NCI-H1417 (cell line): ENCODE measurements at regions not wholly inside any gene's neighbourhood (a gene's known extent, or its start where the extent isn't known, plus 50 kb on each side); places are given as distances from the start of the nearest gene placed in this dataset.
"Not testable (repeated sequence)": the region's sequence is repeated elsewhere in the genome, so short reads cannot be mapped to it uniquely, and the experiment has no call there.

ENCODE experiments used
- DNase-seq, 3 experiments: peaks; one replicate each; lab custom pipeline; 2025; lab: John Stamatoyannopoulos, UW

DNA sequence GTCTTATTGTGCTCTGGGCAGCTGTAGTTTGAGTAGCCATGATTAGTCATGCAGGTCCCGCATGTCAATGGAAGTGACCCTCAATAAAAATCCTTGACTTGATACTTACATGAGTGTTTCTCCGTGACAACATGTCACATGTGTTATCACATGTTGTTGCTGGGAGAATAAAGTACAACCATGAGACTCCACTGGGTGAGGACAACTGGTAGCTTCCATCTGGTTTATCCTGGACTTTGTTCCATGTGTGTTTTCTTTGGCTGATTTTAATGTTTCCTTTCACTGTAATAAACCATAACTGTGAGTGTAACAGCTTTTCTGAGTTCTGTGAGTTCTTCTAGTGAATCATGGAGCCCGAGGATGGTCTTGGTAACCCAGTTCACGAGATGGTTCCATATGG is 63.1 kb upstream of the NDN start:
- no peak for DNase-seq

DNA sequence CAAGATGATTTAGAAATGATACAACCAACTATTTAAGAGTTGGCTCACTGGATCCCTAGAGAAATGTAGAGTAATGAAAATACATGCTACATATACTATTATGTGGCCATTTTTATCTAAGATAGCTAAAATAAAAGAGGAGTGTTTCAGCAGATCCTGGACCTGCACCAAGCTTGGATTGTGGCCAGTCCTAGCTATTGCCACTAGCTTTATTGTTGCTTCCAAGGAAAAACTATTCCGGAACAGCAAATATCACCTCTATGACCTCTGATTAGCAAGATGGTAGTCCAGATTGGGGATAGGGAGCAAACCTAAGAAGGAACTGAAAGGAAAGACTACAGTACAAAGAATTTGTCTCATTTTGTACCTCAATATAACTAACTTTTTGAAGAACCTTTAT is 63.7 kb upstream of the NDN start:
- no peak for DNase-seq

GRCh38 chr15:23753248-23753647 is 66.1 kb upstream of the NDN start:
- DNase-seq = no peak

GRCh38 chr15:23758891-23759290 is 71.8 kb upstream of the NDN start:
- DNase-seq = no peak

GRCh38 chr15:23760024-23760423 is 72.9 kb upstream of the NDN start:
- DNase-seq = peak in 1 of 3 experiments; percentile 22

DNA sequence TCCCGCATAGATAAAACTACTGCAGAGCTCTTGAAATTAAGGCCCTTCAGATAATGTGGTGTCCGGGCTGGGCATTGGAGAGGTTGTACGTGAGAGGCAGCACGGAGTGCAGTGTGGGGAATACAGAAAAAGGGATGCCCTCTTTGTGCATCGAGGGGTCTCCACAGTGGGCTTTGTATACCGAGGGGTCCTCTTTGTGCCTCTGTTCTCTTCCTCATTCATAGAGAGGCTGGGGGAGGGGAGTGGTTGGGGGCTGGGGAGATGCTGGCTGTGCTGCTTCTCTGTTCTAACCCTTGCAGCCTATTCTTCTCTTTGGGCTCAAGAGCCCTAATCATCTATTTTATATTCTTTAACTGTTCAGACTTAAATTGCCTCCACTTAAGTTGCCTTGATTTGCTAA is 74.3 kb upstream of the NDN start:
- peak in 1 of 3 experiments; percentile 50 for DNase-seq

DNA sequence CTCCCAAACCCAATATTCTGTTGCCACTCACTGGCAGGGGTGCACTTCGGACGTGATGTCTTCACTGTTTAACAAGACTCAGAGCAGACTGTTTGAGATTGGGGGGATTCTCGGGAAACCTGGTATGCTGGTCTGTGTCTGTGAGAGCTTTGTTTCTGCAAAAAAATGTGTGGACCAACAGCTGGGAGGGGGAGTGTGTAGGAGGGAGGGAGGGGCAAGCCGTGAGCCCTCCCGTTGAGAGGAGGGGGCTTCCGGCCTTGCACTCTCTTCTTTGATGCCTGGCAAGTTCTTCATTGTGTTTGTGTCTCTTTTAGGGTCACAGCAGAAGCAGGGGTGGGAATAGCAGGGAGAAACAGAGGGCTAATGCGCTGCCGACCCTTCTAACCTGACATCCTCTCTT is 74.9 kb upstream of the NDN start:
- no peak for DNase-seq

GRCh38 chr15:23763021-23763420 is 75.9 kb upstream of the NDN start:
- DNase-seq = no peak

GRCh38 chr15:23764306-23764705 is 77.2 kb upstream of the NDN start:
- DNase-seq = no peak

DNA sequence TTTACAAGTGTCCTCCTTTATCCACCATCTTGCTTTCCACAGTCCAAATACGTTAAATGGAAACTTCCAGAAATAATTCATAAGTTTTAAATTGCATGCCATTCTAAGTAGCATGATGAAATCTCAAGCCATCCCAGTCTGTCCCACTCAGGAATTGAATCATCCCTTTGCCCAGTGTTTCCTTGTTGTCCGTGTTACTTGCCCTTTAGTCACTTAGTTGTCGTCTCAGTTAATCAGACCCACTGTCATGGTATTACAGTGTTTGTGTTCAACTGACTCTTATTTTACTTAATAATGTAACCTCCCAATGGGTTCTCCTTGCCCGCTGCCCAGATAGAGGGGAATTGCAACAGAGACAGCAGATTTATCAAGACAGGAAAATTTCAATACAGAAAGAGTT is 77.6 kb upstream of the NDN start:
- DNase-seq = no peak

GRCh38 chr15:23766779-23767178 is 79.7 kb upstream of the NDN start:
- not testable (repeated sequence) for DNase-seq

GRCh38 chr15:23773093-23773492 is 86.0 kb upstream of the NDN start:
- no peak for DNase-seq

DNA sequence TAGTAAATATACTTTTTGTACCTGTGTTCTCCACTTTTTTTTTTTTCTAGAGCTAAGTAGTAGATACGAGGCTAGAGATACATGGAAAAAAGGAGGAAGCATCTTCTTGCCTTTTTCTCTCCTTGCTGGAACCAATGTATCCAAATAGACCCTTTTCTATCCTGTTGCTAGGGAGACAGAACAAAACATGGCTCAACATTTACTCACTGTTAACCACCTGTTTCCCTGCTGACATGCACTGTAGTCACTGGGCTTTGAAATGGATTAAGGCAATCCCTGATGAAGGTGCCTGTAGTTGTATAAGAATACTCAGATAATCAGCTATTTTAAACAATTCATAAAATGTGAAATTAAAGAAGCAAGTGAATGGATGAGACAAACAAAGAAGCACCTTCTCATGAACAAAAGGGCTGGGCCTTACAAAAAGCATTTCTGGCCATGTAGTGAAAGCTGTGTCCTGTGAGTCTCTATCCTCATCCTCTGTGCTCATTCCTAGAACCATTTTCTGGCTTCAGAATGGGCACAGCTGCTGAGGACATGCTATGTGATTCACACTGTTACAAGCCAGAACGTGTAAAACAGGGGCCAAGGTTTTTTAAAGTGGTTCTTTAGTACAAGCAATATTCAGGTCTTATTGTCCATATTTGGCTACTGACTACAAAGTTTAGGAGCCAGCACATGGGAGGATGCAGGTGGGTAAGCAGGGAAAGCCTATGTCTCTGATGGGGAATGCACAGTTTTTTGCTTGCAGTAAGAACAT is 100.4 kb upstream of the NDN start:
- peak in 1 of 3 experiments; percentile 54 for DNase-seq

GRCh38 chr15:23793191-23793680 is 106.1 kb upstream of the NDN start:
- no peak for DNase-seq

- peak in 2 of 3 experiments; percentile 77 to 96 for DNase-seq
These were observed 110.8 kb upstream of the NDN start for GRCh38 chr15:23797747-23798446.

DNA sequence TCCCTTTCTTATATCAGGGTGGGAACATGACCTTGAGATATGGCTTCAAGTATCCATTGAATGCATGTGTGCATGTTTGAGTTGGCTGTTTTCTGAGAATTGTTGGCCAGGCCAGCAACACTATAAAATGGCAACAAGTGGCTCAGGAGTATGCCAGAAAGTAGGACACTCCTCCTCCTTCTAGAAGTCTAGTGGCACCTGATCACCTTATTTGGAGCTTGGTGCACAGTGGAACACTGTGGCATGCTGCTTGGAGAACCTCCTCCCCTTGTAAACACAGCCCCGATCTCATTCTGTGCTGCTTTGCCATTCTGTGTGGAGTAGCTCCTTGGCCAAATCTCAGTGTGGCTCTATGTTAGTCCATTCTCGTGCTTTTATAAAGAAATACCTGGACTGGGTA is 114.8 kb upstream of the NDN start:
- DNase-seq = no peak

GRCh38 chr15:23802896-23803435 is 115.9 kb upstream of the NDN start:
- not testable (repeated sequence) for DNase-seq

DNA sequence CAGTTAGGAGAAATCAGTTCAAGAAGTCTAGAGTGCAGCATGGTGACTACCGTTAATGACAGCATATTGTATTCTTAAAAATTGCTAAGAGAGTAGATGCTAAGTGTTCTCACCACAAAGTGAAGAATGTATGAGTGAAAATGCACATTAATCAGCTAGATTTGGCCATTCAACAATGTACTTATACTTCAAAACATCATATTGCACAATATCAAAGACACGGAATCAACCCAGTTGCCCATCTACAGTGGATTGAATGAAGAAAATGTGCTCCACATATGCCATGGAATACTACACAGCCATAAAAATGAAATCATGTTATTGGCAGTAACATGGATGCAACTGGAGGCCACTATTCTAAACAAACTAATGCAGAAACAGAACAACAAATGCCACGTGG is 119.9 kb upstream of the NDN start:
- no peak for DNase-seq

GRCh38 chr15:23823508-23823907 is 136.4 kb upstream of the NDN start:
- DNase-seq = no peak

- DNase-seq = no peak
These were observed 141.7 kb upstream of the NDN start for GRCh38 chr15:23828786-23829185.

DNA sequence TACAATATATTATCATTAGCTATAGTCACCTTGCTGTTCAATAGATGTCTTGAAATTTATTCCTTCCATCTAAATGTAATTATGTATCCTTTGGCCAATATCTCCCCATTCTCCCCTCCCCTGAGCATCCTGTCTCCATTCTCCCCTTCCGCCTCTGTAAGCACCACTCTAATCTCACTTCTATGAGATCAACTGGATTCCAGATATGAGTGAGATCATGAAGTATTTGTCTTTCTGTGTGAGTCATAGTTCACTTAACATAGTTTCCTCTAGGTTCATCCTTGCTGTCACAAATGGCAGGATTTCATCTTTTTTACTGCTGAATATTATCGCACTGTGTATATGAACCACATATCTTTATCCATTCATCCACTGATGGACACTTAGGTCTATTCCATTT is 148.8 kb upstream of the NDN start:
- no peak for DNase-seq

- DNase-seq = no peak
These were observed 152.9 kb upstream of the NDN start for GRCh38 chr15:23839893-23840474.

DNA sequence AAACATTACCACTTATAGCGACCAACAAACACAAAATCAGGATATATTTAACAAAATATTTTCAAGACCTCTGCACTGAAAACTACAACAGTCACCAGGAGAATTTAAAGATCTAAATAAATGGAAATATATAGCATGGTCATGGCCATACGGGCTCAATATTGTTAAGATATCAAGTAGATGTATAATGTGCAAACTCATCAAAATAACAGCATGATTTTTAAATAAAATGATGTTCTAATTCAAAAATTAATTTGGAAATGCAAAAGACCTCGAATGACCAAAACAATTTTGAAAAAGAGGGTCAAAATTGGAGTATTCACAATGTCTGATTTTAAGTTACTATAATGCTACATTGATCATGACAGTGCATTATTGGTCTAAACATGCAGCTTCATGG is 159.1 kb upstream of the NDN start:
- DNase-seq = no peak
